Osteoblast (primary cell): ENCODE measurements at regions not wholly inside any gene's neighbourhood (a gene's known extent, or its start where the extent isn't known, plus 50 kb on each side); places are given as distances from the start of the nearest gene placed in this dataset.

Experiments
- DNase-seq: peaks from one replicate; pipeline ENCODE4 v3.0.0; 2011; ENCODE audit warnings: low spot score, mixed read lengths; ENCODE audit not compliant: insufficient read length; ENCODE audit errors: missing footprints
- H2AFZ ChIP-seq: 2 replicates; pipeline ENCODE4 v1.6.0; 2011; ENCODE audit warnings: mild to moderate bottlenecking, low read length
- H3K27ac ChIP-seq: 2 replicates; pipeline ENCODE4 v1.5.1; 2011; ENCODE audit warnings: mild to moderate bottlenecking, low read depth, low read length, moderate library complexity
- H3K27me3 ChIP-seq: 2 replicates; pipeline ENCODE4 v1.6.0; 2012; ENCODE audit warnings: mild to moderate bottlenecking, control low read depth, inconsistent platforms, low read length, moderate library complexity; ENCODE audit not compliant: insufficient read depth
- H3K36me3 ChIP-seq: 2 replicates; pipeline ENCODE4 v1.5.1; 2011; ENCODE audit warnings: mild to moderate bottlenecking, low read length, control low read depth, moderate library complexity; ENCODE audit not compliant: insufficient read depth
- H3K4me1 ChIP-seq: 2 replicates; pipeline ENCODE4 v1.5.1; 2011; ENCODE audit warnings: mild to moderate bottlenecking, low read length, control low read depth, moderate library complexity; ENCODE audit not compliant: insufficient read depth
- H3K4me2 ChIP-seq: 2 replicates; pipeline ENCODE4 v1.6.0; 2011; ENCODE audit warnings: mild to moderate bottlenecking, low read length; ENCODE audit not compliant: insufficient read depth
- H3K4me3 ChIP-seq: fragments of 200-600 bp; sonication (generic); 3 replicates; pipeline ENCODE4 v1.5.1; 2012; ENCODE audit warnings: mild to moderate bottlenecking, low read length, inconsistent platforms; ENCODE audit not compliant: insufficient read depth
- H3K79me2 ChIP-seq: 2 replicates; pipeline ENCODE4 v1.6.0; 2012; ENCODE audit warnings: mild to moderate bottlenecking, low read length, control low read depth, inconsistent platforms; ENCODE audit not compliant: insufficient read depth
- H3K9me3 ChIP-seq: 2 replicates; pipeline ENCODE4 v1.5.1; 2011; ENCODE audit warnings: low read depth, low read length, control low read depth
- H4K20me1 ChIP-seq: 2 replicates; pipeline ENCODE4 v1.6.0; 2012; ENCODE audit warnings: mild to moderate bottlenecking, low read length, control low read depth; ENCODE audit not compliant: insufficient read depth
- TF ChIP-seq, protein P1 (sequence below): IDR thresholded peaks from 2 replicates; pipeline ENCODE4 v1.5.1; 2011; ENCODE audit warnings: mild to moderate bottlenecking, low read depth, low read length, moderate library complexity; ENCODE audit errors: extremely low read depth

DNA sequence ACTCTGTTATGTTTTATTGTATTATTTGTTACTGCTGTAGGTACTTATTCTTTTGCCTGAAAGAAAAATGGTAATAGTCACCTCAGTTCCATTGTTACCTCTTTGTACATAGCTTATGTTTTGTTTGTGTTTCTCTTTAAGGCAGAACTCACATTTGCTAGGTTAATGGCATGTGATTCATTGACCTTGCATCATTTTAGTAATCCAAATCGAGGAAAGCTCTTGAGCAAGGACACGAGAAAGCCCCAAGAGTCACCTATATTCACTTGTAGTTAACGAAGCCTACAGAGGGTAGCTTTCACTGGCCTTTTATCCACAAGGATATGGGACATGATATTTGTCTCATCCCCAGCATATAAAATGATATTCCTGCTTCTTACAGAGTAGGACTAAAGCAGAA, 1765.2 kb downstream of the NCAM2 start:
- no peaks in the 10 kb centered on the region for H3K27me3 ChIP-seq
- H3K4me1 ChIP-seq: no peaks in the 10 kb centered on the region
- no peak overlapping the region for H3K4me3 ChIP-seq
- no peaks in the 10 kb centered on the region for H3K36me3 ChIP-seq
- H3K79me2 ChIP-seq: no peaks in the 10 kb centered on the region
- no peak for DNase-seq
- H4K20me1 ChIP-seq: no peaks in the 10 kb centered on the region
- TF ChIP-seq, protein P1, sequence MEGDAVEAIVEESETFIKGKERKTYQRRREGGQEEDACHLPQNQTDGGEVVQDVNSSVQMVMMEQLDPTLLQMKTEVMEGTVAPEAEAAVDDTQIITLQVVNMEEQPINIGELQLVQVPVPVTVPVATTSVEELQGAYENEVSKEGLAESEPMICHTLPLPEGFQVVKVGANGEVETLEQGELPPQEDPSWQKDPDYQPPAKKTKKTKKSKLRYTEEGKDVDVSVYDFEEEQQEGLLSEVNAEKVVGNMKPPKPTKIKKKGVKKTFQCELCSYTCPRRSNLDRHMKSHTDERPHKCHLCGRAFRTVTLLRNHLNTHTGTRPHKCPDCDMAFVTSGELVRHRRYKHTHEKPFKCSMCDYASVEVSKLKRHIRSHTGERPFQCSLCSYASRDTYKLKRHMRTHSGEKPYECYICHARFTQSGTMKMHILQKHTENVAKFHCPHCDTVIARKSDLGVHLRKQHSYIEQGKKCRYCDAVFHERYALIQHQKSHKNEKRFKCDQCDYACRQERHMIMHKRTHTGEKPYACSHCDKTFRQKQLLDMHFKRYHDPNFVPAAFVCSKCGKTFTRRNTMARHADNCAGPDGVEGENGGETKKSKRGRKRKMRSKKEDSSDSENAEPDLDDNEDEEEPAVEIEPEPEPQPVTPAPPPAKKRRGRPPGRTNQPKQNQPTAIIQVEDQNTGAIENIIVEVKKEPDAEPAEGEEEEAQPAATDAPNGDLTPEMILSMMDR: no peak
- no peak overlapping the region for H3K27ac ChIP-seq
- H3K4me2 ChIP-seq: no peak overlapping the region
- no peak overlapping the region for H2AFZ ChIP-seq
- no peaks in the 10 kb centered on the region for H3K9me3 ChIP-seq

- Histone ChIP-seq H2AFZ (no peak overlapping the region), H3K4me3 (no peak overlapping the region), H3K4me1 (no peaks in the 10 kb centered on the region), H4K20me1 (no peaks in the 10 kb centered on the region), H3K79me2 (no peaks in the 10 kb centered on the region), H3K27ac (no peak overlapping the region), H3K27me3 (no peaks in the 10 kb centered on the region), H3K9me3 (no peaks in the 10 kb centered on the region), H3K36me3 (no peaks in the 10 kb centered on the region), H3K4me2 (no peak overlapping the region)
- TF ChIP-seq, protein P1: no peak
- DNase-seq: no peak
Measured at GRCh38 chr21:22764222-22764621, 1766.0 kb downstream of the NCAM2 start.

- no peaks in the 10 kb centered on the region for H3K36me3 ChIP-seq
- H3K4me3 ChIP-seq: no peak overlapping the region
- H3K4me1 ChIP-seq: no peaks in the 10 kb centered on the region
- H3K27me3 ChIP-seq: no peaks in the 10 kb centered on the region
- TF ChIP-seq, protein P1: no peak
- no peak overlapping the region for H3K27ac ChIP-seq
- peaks cover 2% of the 10 kb centered on the region for H3K9me3 ChIP-seq
- H2AFZ ChIP-seq: no peak overlapping the region
- DNase-seq: no peak
- no peak overlapping the region for H3K4me2 ChIP-seq
- H4K20me1 ChIP-seq: no peaks in the 10 kb centered on the region
- H3K79me2 ChIP-seq: no peaks in the 10 kb centered on the region
Measured at GRCh38 chr21:22791376-22791775, 1793.2 kb downstream of the NCAM2 start.

GRCh38 chr21:22791986-22792560, 1793.9 kb downstream of the NCAM2 start:
- H4K20me1 ChIP-seq: no peaks in the 10 kb centered on the region
- H3K9me3 ChIP-seq: no peaks in the 10 kb centered on the region
- H3K27me3 ChIP-seq: no peaks in the 10 kb centered on the region
- TF ChIP-seq, protein P1: peak; percentile 58
- H3K27ac ChIP-seq: no peak overlapping the region
- no peaks in the 10 kb centered on the region for H3K36me3 ChIP-seq
- H3K79me2 ChIP-seq: no peaks in the 10 kb centered on the region
- peak; percentile 65 for DNase-seq
- no peaks in the 10 kb centered on the region for H3K4me1 ChIP-seq
- H3K4me3 ChIP-seq: no peak overlapping the region
- H2AFZ ChIP-seq: no peak overlapping the region
- no peak overlapping the region for H3K4me2 ChIP-seq
